ENCODE measurements at regions not wholly inside any gene's neighbourhood (a gene's known extent, or its start where the extent isn't known, plus 50 kb on each side); places are given as distances from the start of the nearest gene placed in this dataset.

DNA sequence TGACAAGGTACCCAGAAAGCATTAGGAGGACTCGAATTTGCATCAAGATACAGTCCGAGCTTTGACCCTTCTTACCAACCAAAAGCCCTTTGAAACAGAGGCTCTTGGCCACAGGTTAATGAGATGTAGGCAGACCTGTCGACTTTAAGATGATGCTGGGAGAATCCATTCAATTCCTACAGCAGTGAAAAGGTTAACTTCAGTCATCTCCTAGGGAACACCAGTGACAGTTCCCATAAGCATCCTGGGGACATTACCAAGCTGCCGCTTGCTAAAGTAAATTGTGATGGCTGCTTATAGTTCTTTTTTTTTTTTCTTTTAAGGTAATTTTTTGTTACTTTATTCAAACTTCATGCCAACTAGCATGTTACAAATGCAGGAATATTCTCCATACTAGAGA, 379.3 kb downstream of the SOX11 start:
- DNase-seq = no peak

DNA sequence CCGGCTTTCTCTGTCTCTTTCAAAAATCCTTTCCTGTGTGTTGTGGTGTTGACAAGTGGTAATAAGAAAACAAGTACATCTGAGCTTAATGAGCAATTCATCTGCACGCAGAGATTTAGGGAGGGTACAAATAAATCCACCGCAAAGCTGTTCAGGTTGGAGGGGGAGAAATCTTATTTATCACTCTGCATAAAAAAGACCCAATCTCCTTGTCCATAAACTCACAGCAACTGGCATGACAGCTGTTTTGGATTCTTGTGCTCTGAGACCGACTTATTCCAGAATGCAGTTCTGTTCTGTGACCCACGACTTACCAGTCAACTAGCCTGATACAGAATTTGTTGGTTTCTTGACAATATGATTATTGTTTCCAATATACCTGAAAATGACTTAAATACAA, 380.1 kb downstream of the SOX11 start:
- no peak for DNase-seq

DNA sequence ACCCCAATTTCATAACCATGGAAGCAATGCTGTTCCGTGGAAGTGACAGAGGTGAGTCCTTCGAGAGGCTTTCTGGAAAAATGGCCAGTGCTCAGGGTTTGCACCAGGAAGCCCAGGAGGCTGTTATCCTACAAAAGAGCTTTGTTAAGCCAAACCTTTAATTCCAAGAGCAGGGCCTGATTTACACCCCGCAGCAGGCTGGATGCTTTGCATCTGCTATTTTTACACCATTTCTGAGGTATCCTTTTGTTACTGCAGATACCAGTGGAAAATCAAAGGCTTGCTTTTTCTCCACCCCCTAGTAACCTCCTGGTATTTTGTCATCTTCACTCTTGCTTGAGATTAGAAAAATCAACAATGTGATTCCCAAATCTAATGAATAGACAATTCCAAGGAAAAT, 380.6 kb downstream of the SOX11 start:
- DNase-seq = no peak

DNA sequence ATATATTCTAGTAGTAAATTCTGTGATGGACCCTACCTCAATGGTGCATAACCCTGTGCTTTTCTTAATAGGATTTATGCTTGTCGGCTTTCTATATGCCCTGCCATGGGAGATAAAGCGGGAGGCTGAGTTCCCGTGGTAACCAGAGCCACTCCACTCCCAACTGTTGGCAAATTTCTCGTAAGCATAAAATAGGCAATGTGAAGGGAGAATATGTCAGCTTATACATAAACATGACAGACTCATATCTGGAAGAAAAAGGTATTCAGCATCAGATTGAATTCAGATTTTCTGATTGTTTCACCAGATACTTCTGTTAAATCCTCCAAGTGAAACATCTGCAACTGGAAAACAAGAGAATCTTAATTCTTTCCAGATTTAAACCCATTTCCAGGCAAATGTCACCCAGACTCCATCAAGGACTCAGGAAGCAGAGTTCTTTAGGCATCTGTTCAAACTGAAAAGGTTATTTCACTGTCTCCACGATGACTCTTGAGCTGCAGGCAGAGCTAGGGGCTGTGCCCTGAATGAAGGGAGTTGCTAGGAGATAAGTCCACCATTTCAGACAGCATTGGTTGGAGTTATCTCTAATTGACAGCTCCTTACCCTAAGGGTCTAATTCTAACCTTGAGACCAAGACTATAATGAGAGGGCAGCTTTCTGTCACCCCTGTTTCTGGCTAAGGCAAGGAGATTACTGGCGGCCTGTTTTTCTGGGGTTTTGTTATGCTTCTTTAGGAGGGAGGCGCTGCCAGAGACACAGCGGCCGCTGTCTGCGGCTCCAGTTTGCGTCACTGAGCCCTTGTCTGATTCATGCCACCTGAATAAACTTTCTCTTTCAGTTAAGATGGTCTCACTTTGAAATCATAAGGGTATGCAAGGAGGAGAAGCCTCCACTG, 381.3 kb downstream of the SOX11 start:
- DNase-seq = no peak

DNA sequence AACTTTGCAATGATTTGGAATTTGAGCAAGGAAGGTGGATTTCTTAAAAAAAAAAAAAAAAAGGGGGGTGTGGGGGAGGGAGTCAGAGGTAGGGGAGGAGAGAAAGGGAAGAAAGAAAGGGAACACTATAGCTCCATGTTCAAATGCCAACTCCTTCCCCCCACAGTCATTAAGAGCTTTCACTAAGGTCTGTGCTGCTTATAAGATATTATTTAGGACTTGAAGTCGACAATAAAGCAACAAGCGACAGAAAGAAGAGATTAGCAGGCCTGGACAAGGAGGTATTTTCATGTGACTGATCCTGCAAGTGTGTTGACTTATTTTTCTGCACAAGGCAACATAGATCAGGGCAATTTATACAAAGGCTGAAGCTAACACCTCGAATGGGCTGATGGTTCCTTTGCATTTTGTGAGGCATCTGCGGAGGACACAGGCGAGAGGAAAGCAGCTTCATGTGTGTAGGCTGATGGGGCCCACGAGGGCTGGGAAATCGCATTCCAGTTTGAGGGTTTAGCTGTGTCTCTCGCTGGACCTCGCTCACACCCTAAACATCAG, 382.0 kb downstream of the SOX11 start:
- no peak for DNase-seq

DNA sequence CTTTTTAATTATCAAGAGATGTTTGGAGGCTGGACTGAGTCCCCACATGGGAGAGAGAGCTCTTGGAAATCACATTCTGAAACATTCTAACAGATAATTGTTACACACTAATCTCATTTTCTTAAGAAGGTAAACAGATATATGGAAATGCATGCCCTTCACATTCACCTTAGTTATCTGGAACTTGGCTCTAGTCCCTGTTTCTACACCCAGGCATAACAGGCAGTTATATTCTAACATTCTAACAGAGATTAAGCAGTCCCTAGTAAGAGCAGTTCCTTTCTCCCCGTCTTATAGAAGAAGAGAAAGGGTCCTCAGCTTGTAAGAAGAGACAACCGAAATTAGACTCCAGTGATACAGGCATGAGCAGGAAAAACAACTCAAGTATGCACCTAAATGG, 385.4 kb downstream of the SOX11 start:
- no peak for DNase-seq

DNA sequence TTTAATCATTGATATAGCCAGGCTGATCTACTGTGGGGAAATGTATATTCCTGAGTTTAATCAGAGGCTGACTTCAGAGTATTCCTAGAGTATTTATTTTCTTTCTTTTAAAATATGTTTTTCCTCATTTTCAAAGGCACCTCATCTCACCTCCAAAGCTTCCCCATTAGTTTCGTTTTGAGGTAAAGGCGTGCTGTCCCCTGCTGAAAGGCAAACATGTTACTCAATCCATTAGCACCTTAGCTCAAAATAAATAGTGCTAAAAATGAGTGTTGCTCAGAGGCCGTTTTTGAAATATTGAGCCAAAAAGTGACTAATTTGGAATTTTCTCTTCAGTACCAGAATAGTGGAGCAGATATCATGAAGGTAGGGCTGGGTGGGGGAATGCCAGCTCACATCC, 386.2 kb downstream of the SOX11 start:
- no peak for DNase-seq

DNA sequence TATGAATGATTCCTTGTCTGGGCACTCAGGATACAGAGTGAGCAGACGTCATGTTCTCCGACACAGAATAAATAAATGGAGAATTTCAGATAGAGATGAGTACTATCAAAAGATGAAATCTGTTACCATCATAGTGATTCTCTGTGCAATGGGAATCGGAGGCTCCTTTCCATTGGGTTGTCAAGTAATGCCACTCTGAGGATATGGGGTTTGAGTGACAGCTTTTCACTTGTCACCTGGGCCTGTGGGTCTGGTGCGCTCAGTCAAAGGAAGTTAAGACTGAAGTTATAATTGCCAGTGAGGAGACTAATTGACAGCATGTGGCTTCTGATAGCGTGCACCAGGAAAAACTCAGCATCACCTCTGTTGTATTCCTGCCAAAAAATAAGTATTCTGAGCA, 387.2 kb downstream of the SOX11 start:
- DNase-seq = no peak

DNA sequence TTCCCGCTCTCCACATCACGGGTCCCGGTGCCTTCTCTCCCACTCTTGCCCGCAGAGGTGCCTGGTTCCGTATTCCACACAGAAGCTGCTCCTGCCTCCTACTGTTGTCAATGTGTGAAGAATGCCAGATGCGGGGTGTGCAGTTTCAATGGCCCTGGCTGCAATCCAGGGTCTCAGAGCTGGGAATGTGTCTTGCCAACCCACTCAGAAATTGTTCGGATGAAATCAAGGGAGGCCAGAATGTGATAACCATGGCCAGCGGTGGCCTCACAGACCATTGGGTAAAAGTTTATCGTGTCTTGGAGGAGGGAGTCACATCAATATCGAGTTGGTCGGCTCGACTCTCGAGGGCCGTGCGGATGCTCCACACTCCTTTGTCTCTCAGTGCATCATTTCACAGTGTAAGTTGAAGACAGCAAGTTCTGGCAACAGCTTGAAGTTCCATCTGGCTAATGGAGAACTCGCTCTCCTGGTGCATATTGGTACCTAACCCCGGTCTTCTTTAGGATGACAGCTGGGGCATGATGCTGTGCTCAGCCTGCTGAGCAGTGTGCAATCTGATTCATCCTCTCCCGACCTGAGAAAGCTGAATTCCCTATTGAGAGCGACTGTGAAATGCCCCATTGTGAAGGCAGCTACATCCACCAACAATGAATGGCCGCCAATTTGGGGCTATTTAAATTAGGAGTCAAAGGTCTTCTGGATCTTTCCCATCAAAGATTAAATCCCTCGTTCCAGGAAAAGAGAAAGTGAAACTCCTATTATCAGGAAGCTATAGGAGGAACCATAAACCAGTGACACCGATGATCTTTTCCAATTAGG, 389.0 kb downstream of the SOX11 start:
- no peak for DNase-seq

DNA sequence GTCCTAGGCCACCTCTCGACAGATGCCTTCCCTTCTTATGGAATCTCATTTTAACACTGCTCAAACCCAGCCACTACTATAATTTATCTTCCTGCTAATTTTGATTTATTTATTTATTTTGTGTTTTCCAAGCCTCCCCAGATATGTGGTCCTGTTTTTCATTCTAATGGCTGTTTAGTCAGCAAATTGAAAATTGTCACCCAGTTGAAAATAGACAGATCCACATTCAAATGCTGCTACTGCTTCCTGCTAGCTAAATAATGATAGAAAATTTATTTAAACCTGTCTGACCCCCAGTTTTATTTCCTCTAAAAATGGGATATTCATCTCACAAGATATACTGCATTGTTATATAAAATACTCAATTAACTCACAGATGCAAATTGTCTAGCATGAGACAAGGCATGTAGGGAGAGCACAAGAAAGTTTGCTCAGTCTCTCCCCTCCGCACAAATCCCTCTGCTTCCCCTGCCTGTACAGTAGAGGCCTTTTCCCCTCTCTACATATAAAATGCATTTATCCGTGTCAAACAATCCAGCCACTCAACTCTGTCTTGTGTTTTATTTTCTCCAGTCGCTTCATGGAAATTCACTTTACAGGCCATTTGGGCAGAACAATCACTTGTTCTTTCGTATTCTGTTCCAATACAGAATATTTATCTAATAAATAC, 389.9 kb downstream of the SOX11 start:
- no peak for DNase-seq

DNA sequence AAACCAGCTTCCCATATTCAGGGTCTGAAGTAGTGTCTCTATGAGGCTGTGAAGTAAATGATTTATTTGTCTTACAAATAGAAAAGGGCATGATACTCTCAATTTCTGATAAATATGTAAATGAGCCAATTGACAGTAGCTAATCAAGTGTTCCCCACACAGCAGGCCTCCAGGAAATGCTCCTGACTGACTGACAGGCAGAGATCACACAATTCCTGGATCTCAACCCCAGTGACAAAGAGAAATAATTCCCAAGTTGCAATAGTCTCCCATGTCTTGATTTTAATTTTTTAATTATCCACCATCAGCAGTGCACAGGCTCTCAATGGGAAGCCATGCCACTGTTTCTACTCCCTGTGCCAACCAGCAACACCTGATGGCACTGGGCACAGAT, 390.4 kb downstream of the SOX11 start:
- no peak for DNase-seq

DNA sequence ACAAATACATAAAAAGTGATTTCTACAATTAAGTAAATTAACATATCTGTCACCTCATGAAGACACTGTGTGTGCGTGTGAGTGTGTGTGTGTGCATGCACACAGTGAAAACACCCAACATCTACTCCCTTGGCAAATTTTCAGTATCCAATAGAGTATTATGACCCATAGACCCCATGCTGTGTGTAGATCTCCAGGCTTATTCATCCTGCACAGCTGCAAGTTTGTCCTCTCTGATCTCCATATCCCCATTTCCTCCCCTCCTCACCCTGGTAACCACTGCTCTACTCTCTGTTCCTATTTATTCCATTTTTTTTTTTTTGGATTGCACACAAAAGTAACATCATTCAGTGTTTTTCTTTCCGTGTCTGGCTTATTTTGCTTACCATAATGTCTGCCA, 391.0 kb downstream of the SOX11 start:
- DNase-seq = peak in 1 of 2 experiments; percentile 19

DNA sequence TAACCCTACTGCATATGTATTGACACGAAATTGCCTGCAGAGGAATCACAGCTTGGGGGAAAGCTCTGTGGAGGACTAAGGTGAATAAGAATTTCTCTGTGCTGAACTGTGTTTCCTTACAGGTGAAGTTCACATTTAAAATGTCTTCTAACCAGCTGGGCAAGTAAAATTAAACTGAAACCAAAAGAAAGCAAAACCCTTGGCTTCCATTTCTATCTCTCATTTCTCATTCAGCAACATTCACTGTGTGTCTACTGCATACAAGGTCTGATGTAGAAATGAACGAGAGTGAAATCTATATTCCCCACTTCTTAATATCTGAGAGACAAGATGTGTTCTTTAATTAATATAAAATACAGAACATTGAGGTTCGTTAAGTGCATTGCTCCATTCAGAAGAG, 397.3 kb downstream of the SOX11 start:
- no peak for DNase-seq

DNA sequence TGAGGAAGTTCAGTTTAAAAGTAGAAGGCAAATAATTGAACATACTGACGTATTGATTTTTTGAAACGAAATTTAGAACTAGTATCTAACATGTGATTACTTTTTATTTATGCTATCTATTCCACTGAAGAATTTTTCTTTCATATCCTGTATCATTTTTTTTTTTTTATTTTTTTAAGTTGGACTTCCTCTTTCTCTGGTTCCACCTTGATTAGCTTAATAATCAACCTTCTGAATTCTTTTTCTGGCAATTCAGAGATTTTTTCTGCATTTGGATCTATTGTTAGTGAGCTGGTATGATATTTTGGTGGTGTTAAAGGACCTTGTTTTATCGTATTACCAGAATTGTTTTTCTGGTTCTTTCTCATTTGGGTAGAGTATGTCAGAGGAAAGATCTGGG, 411.2 kb downstream of the SOX11 start:
- no peak for DNase-seq

DNA sequence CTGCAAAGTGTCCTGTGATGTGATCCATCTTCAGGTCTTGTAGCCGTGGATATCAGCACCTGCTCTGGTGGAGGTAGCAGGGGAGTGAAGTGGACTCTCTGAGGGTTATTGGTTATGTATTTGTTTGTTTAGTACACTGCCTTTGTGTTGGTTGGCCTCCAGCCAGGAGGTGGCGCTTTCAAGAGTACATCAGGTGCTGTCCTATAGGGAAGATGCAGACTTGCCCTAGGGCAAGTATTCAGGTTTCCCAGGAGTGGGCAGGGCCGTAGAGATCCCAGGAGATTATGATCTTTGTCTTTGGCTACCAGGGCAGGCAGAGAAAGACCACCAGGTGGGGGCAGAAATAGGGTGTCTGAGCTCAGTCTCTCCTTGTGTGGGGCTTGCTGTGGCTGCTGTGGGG, 411.8 kb downstream of the SOX11 start:
- DNase-seq = peak; percentile 45 to 54

DNA sequence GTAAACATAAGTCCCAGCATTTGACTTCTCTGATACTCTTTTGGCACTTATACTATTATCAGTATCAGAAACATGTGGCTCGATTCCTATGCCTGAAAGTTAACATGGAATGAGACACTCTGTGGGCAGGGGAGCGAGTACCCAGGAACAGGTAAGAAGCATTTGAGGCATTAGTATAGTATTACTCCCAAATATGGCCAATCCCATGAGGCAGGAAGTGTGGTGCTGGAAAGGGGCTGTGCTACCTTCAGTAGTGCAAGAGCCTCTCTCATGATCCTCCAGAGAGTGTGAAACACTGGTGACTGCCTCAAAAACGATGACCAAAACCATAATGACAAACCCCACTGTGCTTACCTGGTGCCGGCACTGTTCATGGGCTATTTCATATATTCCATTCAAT, 415.1 kb downstream of the SOX11 start:
- no peak for DNase-seq

DNA sequence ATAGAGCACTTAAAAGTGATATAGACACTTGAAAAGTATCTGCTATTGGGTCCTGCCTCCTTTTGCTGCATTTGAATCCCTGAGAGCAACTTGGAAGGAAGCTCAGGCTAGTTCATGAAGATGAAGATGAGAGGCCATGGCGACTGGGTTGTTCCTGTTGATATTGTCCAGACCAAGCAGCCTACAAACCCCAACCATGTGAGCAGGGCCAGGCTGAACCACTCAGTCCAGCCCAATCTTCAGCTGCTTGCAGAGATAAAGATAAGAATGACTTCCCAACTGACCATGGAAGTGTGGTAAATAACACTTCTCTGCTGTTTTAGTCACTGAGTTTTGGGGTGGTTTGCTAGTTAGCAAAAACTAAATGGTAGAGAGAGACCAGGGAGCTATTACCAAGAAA, 417.6 kb downstream of the SOX11 start:
- no peak for DNase-seq

DNA sequence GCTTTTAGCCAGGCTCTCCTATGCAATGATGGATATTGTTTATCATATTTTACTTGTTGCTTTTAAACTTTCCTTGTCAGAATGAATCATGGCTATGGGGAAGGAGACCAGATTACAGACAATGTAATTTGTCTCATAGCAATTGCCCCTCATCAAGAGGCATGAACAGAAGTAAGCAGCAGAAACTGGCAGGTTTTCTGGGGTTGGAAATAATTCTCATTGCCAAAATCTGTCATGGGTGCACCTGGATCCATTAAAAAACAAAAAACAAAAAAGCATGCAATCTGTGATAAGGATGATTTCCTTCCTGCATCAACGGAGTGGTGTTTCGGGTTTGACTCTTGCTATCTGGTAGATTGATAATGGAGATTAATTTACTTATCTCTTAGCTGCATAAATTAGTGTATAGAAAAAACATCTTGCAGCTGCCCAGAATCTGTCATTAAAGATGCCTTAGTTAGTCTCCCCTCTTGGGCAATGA, 419.6 kb downstream of the SOX11 start:
- DNase-seq = no peak

DNA sequence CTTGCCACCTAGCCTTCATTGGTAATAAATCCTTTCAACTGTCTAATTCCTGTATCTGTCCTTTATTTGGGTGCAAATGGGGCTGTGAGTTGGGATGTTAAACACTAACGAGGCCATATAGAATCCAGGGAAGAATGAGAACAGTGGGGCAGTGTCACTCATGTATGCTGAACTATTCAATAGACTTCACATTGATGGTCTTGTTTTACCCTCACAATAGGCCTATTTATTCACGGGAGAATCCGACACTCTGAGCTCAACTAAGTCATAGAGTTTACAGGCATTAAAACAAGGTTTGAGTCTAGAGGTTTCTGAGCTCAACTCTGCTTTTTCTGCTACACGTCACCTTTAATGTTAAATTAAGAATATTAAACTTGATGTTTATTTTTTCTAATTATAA, 421.6 kb downstream of the SOX11 start:
- DNase-seq = no peak

DNA sequence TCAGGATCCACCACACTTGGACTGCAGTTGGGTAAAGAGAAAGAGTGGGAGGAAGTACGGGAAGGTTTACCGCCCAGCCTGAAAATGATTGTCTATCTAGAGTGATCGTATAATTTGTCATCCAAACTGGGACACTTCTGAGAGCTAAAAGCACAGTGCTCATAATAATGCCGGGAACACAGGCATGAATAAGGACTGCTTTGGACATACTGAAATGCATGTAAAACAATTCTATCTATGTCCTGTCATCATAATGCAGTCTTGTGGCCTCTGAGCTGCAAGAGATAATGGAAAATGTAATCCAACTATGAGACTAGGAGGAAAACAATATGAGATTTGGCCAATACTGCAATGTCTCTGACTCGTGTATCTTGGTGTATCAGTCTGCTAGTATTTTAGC, 435.5 kb downstream of the SOX11 start:
- no peak for DNase-seq

DNA sequence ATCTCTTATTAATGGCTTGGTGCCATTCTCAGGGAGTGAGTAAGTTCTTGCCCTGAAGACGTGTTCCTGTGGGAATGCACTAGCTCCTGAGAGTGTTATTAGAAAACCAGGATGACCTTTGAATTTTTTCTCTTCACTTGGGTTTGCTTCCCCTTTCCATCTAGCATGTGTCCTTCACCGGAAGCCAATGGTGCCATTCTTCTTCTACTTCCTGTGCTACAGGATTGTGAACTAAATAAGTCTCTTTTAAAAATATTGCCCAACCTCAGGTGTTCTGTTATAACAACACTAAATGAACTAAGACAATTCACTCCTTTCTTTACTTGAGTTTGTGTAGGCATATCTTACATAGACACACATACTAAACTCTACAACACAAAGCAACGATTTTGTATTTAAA, 447.0 kb downstream of the SOX11 start:
- DNase-seq = no peak

DNA sequence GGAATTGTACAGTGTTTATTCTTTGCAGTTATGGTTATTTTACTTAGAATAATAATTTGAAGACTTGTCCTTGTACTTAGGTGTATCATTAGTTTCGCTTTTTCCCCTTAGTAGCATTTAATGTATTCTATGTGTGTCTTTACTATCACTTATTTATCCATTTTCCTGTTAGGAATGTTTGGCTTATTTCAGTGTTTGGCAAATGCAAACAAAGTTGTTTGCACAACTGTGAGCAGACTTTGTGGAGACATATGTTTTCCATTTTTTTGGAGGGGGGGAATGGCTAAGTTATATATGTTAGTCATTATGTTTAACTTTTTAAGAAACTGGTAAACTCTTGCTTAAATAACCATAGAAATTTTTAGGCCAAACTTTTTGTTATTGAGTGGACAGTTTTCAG, 447.7 kb downstream of the SOX11 start:
- DNase-seq = peak in 1 of 2 experiments; percentile 30

DNA sequence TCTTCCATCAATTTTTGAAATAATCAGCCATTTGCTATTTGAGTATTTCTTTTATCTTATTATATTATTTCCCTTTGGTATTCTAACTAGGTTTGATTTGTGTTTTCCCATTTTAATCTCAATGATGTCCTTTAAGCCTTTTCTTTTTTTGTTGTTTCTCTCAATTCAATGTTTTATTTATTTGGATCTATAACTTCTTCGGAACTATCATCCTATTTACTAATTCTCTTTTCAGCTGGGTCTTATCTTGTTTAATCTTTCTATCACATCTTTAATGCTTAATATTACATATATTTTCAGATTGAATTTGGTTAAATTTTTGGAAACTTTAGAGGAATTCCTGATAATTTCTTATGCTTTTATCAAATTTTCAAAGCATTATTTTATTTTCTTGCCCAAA, 448.3 kb downstream of the SOX11 start:
- DNase-seq = no peak

All from NCI-H2081 (cell line).